SJCRH30 (cell line): ENCODE measurements at regions not wholly inside any gene's neighbourhood (a gene's known extent, or its start where the extent isn't known, plus 50 kb on each side); places are given as distances from the start of the nearest gene placed in this dataset.

Experiments used
- DNase-seq, 2 experiments: peaks; one replicate each; pipeline ENCODE4 v3.0.0-alpha.2; 2015 to 2020
- H3K27ac ChIP-seq: fragments of 250-450 bp; sonication (Bioruptor Pico); 2 replicates; pipeline ENCODE4 v1.5.1; 2020; ENCODE audit warnings: mild to moderate bottlenecking, moderate library complexity
- H3K27me3 ChIP-seq: fragments of 250-450 bp; sonication (Bioruptor Pico); 2 replicates; pipeline ENCODE4 v1.5.1; 2020; ENCODE audit warnings: mild to moderate bottlenecking, moderate library complexity
- H3K36me3 ChIP-seq: fragments of 250-450 bp; sonication (Bioruptor Pico); 2 replicates; pipeline ENCODE4 v1.5.1; 2020; ENCODE audit warnings: mild to moderate bottlenecking, moderate library complexity
- H3K4me1 ChIP-seq: fragments of 250-450 bp; sonication (Bioruptor Pico); 2 replicates; pipeline ENCODE4 v1.5.1; 2020; ENCODE audit warnings: mild to moderate bottlenecking, moderate library complexity
- H3K4me3 ChIP-seq: fragments of 250-450 bp; sonication (Bioruptor Pico); 2 replicates; pipeline ENCODE4 v1.5.1; 2020; ENCODE audit warnings: mild to moderate bottlenecking, moderate library complexity
- H3K9me3 ChIP-seq: fragments of 250-450 bp; sonication (Bioruptor Pico); replicated peaks from 2 replicates; pipeline ENCODE4 v1.5.1; 2020; ENCODE audit warnings: mild to moderate bottlenecking, moderate library complexity

GRCh38 chr1:82896036-82896435 is 1095.3 kb downstream of the ADGRL2 start:
- Histone ChIP-seq H3K27ac (no peak overlapping the region), H3K9me3 (no peaks in the 10 kb centered on the region), H3K36me3 (no peaks in the 10 kb centered on the region), H3K4me3 (no peak overlapping the region), H3K4me1 (no peaks in the 10 kb centered on the region), H3K27me3 (no peaks in the 10 kb centered on the region)
- no peak for DNase-seq

- Histone ChIP-seq H3K4me1 (no peaks in the 10 kb centered on the region), H3K27ac (no peak overlapping the region), H3K4me3 (no peak overlapping the region), H3K27me3 (no peaks in the 10 kb centered on the region), H3K36me3 (no peaks in the 10 kb centered on the region), H3K9me3 (no peaks in the 10 kb centered on the region)
- DNase-seq: no peak
These were observed 1093.9 kb downstream of the ADGRL2 start for GRCh38 chr1:82894635-82895034.

GRCh38 chr1:82893712-82894470 is 1093.2 kb downstream of the ADGRL2 start:
- no peak for DNase-seq
- Histone ChIP-seq H3K27me3 (no peaks in the 10 kb centered on the region), H3K27ac (no peak overlapping the region), H3K4me3 (no peak overlapping the region), H3K9me3 (no peaks in the 10 kb centered on the region), H3K4me1 (no peaks in the 10 kb centered on the region), H3K36me3 (no peaks in the 10 kb centered on the region)

- no peak for DNase-seq
- Histone ChIP-seq H3K36me3 (no peaks in the 10 kb centered on the region), H3K4me3 (no peak overlapping the region), H3K9me3 (no peaks in the 10 kb centered on the region), H3K4me1 (no peaks in the 10 kb centered on the region), H3K27ac (no peak overlapping the region), H3K27me3 (no peaks in the 10 kb centered on the region)
These were observed 1079.8 kb downstream of the ADGRL2 start for GRCh38 chr1:82880506-82880905.

- DNase-seq: no peak
- H3K27ac ChIP-seq: no peak overlapping the region
- H3K9me3 ChIP-seq: no peaks in the 10 kb centered on the region
- no peaks in the 10 kb centered on the region for H3K4me1 ChIP-seq
- no peak overlapping the region for H3K4me3 ChIP-seq
- no peaks in the 10 kb centered on the region for H3K36me3 ChIP-seq
- no peaks in the 10 kb centered on the region for H3K27me3 ChIP-seq
These were observed 1079.1 kb downstream of the ADGRL2 start for GRCh38 chr1:82879701-82880305.

- Histone ChIP-seq H3K27me3 (no peaks in the 10 kb centered on the region), H3K9me3 (no peaks in the 10 kb centered on the region), H3K36me3 (no peaks in the 10 kb centered on the region), H3K27ac (no peak overlapping the region), H3K4me1 (no peaks in the 10 kb centered on the region), H3K4me3 (no peak overlapping the region)
- no peak for DNase-seq
These were observed 1074.4 kb downstream of the ADGRL2 start for GRCh38 chr1:82875170-82875569.

- no peak overlapping the region for H3K27ac ChIP-seq
- no peaks in the 10 kb centered on the region for H3K27me3 ChIP-seq
- no peak overlapping the region for H3K4me3 ChIP-seq
- no peaks in the 10 kb centered on the region for H3K9me3 ChIP-seq
- no peaks in the 10 kb centered on the region for H3K4me1 ChIP-seq
- H3K36me3 ChIP-seq: no peaks in the 10 kb centered on the region
- no peak for DNase-seq
These were observed 1073.3 kb downstream of the ADGRL2 start for GRCh38 chr1:82874041-82874440.

- Histone ChIP-seq H3K27me3 (no peaks in the 10 kb centered on the region), H3K36me3 (no peaks in the 10 kb centered on the region), H3K4me3 (no peak overlapping the region), H3K4me1 (no peaks in the 10 kb centered on the region), H3K9me3 (no peaks in the 10 kb centered on the region), H3K27ac (no peak overlapping the region)
- no peak for DNase-seq
These were observed 1069.6 kb downstream of the ADGRL2 start for GRCh38 chr1:82870332-82870731.

- H3K4me3 ChIP-seq: no peak overlapping the region
- H3K27ac ChIP-seq: no peak overlapping the region
- H3K36me3 ChIP-seq: no peaks in the 10 kb centered on the region
- no peaks in the 10 kb centered on the region for H3K27me3 ChIP-seq
- DNase-seq: no peak
- H3K4me1 ChIP-seq: no peaks in the 10 kb centered on the region
- H3K9me3 ChIP-seq: no peaks in the 10 kb centered on the region
These were observed 1067.0 kb downstream of the ADGRL2 start for GRCh38 chr1:82867781-82868180.

- no peaks in the 10 kb centered on the region for H3K9me3 ChIP-seq
- no peaks in the 10 kb centered on the region for H3K36me3 ChIP-seq
- no peaks in the 10 kb centered on the region for H3K4me1 ChIP-seq
- no peak for DNase-seq
- H3K4me3 ChIP-seq: no peak overlapping the region
- H3K27me3 ChIP-seq: no peaks in the 10 kb centered on the region
- H3K27ac ChIP-seq: no peak overlapping the region
These were observed 1061.0 kb downstream of the ADGRL2 start for GRCh38 chr1:82861749-82862148.

- H3K9me3 ChIP-seq: no peaks in the 10 kb centered on the region
- H3K27me3 ChIP-seq: no peaks in the 10 kb centered on the region
- no peak overlapping the region for H3K4me3 ChIP-seq
- no peak overlapping the region for H3K27ac ChIP-seq
- H3K36me3 ChIP-seq: no peaks in the 10 kb centered on the region
- DNase-seq: no peak
- H3K4me1 ChIP-seq: no peaks in the 10 kb centered on the region
These were observed 1057.3 kb downstream of the ADGRL2 start for GRCh38 chr1:82858031-82858430.

- no peaks in the 10 kb centered on the region for H3K27me3 ChIP-seq
- no peak overlapping the region for H3K4me3 ChIP-seq
- DNase-seq: no peak
- H3K9me3 ChIP-seq: no peaks in the 10 kb centered on the region
- H3K36me3 ChIP-seq: no peaks in the 10 kb centered on the region
- no peaks in the 10 kb centered on the region for H3K4me1 ChIP-seq
- H3K27ac ChIP-seq: no peak overlapping the region
These were observed 1048.7 kb downstream of the ADGRL2 start for GRCh38 chr1:82849460-82849859.

GRCh38 chr1:82848043-82848442 is 1047.3 kb downstream of the ADGRL2 start:
- Histone ChIP-seq H3K4me3 (no peak overlapping the region), H3K27me3 (no peaks in the 10 kb centered on the region), H3K9me3 (no peaks in the 10 kb centered on the region), H3K4me1 (no peaks in the 10 kb centered on the region), H3K27ac (no peak overlapping the region), H3K36me3 (no peaks in the 10 kb centered on the region)
- no peak for DNase-seq

- Histone ChIP-seq H3K36me3 (no peaks in the 10 kb centered on the region), H3K27me3 (no peaks in the 10 kb centered on the region), H3K27ac (no peak overlapping the region), H3K4me3 (no peak overlapping the region), H3K9me3 (no peaks in the 10 kb centered on the region), H3K4me1 (no peaks in the 10 kb centered on the region)
- no peak for DNase-seq
These were observed 1045.1 kb downstream of the ADGRL2 start for GRCh38 chr1:82845866-82846265.

GRCh38 chr1:82844911-82845827 is 1044.4 kb downstream of the ADGRL2 start:
- H3K4me3 ChIP-seq: no peak overlapping the region
- H3K27ac ChIP-seq: no peak overlapping the region
- no peaks in the 10 kb centered on the region for H3K4me1 ChIP-seq
- H3K36me3 ChIP-seq: no peaks in the 10 kb centered on the region
- no peak for DNase-seq
- no peaks in the 10 kb centered on the region for H3K27me3 ChIP-seq
- no peaks in the 10 kb centered on the region for H3K9me3 ChIP-seq
